Cardiac septum (tissue), 1 donor: ENCODE measurements at regions not wholly inside any gene's neighbourhood (a gene's known extent, or its start where the extent isn't known, plus 50 kb on each side); places are given as distances from the start of the nearest gene placed in this dataset.
"Not testable (repeated sequence)": the region's sequence is repeated elsewhere in the genome, so short reads cannot be mapped to it uniquely, and the experiment has no call there.

Source experiments
- DNase-seq: peaks from one replicate; pipeline ENCODE4 v3.0.0-alpha.2; 2020; ENCODE audit warnings: low spot score
- intact Hi-C: fragments of 100-400 bp; cut with DNase I; formaldehyde crosslinking; loops from one replicate; pipeline ENCODE4 v1.14.0; 2022
- donor health status: DM: no; HTN: no; CAD: no.

GRCh38 chr9:78383130-78383529 is 86.2 kb downstream of the PSAT1 start:
- no peak for DNase-seq
- intact Hi-C loops = no loop called here

- no peak for DNase-seq
- intact Hi-C loops = no loop called here
These were observed 89.4 kb downstream of the PSAT1 start for GRCh38 chr9:78386348-78386747.

- intact Hi-C loops = no loop called here
- no peak for DNase-seq
These were observed 89.8 kb downstream of the PSAT1 start for GRCh38 chr9:78386773-78387172.

GRCh38 chr9:78393340-78393739 is 96.4 kb downstream of the PSAT1 start:
- intact Hi-C loops = no loop called here
- DNase-seq = no peak

GRCh38 chr9:78393932-78394331 is 97.0 kb downstream of the PSAT1 start:
- intact Hi-C loops = no loop called here

GRCh38 chr9:78396087-78396486 is 99.2 kb downstream of the PSAT1 start:
- DNase-seq = no peak
- intact Hi-C loops = no loop called here

More at GRCh38 chr9:78393932-78394331, 97.0 kb downstream of the PSAT1 start:
- DNase-seq = no peak

GRCh38 chr9:78397045-78397444 is 100.1 kb downstream of the PSAT1 start:
- no peak for DNase-seq
- intact Hi-C loops = no loop called here

GRCh38 chr9:78397454-78397853 is 100.5 kb downstream of the PSAT1 start:
- DNase-seq = no peak
- intact Hi-C loops = no loop called here

GRCh38 chr9:78399153-78399552 is 102.2 kb downstream of the PSAT1 start:
- DNase-seq = no peak
- intact Hi-C loops = no loop called here

- DNase-seq = no peak
- intact Hi-C loops = no loop called here
These were observed 103.6 kb downstream of the PSAT1 start for GRCh38 chr9:78400496-78400895.

GRCh38 chr9:78405461-78405860 is 108.5 kb downstream of the PSAT1 start:
- no peak for DNase-seq
- intact Hi-C loops = no loop called here

- DNase-seq = no peak
- intact Hi-C loops = no loop called here
These were observed 109.2 kb downstream of the PSAT1 start for GRCh38 chr9:78406146-78406545.

- no peak for DNase-seq
- intact Hi-C loops = no loop called here
These were observed 110.0 kb downstream of the PSAT1 start for GRCh38 chr9:78406933-78407332.

- intact Hi-C loops = no loop called here
- DNase-seq = no peak
These were observed 110.8 kb downstream of the PSAT1 start for GRCh38 chr9:78407636-78408312.

- intact Hi-C loops = no loop called here
- no peak for DNase-seq
These were observed 111.5 kb downstream of the PSAT1 start for GRCh38 chr9:78408388-78408787.

GRCh38 chr9:78409928-78410510 is 113.1 kb downstream of the PSAT1 start:
- intact Hi-C loops, DNase-seq: not testable (repeated sequence)

GRCh38 chr9:78422309-78422708 is 125.4 kb downstream of the PSAT1 start:
- intact Hi-C loops = no loop called here
- DNase-seq = no peak

- intact Hi-C loops = no loop called here
- DNase-seq = no peak
These were observed 127.4 kb downstream of the PSAT1 start for GRCh38 chr9:78424299-78424698.

- no peak for DNase-seq
- intact Hi-C loops = no loop called here
These were observed 131.7 kb downstream of the PSAT1 start for GRCh38 chr9:78428640-78429039.

GRCh38 chr9:78430387-78430786 is 133.5 kb downstream of the PSAT1 start:
- intact Hi-C loops = no loop called here
- no peak for DNase-seq

- intact Hi-C loops, DNase-seq: not testable (repeated sequence)
These were observed 134.1 kb downstream of the PSAT1 start for GRCh38 chr9:78431039-78431438.

GRCh38 chr9:78436873-78437272 is 139.9 kb downstream of the PSAT1 start:
- no peak for DNase-seq
- intact Hi-C loops = no loop called here
